Psoas muscle (tissue), 7 donors: ENCODE measurements at regions not wholly inside any gene's neighbourhood (a gene's known extent, or its start where the extent isn't known, plus 50 kb on each side); places are given as distances from the start of the nearest gene placed in this dataset.
"Not testable (repeated sequence)": the region's sequence is repeated elsewhere in the genome, so short reads cannot be mapped to it uniquely, and the experiment has no call there.

ENCODE experiments used
- ATAC-seq, 4 donors: fragments of 200-7000 bp; cut with Tn5 transposase; one replicate each; pipeline ENCODE4 v1.9.1; 2020; ENCODE audit warnings: moderate library complexity in 3 of 4, mild to moderate bottlenecking in 2 of 4
- DNase-seq, 2 donors: peaks; one replicate each; pipeline ENCODE4 v3.0.0-alpha.2; 2020
- H3K27ac ChIP-seq: fragments of 200-600 bp; one replicate; pipeline ENCODE4 v1.8.0; 2022
- H3K27me3 ChIP-seq, 3 donors: fragments of 200-600 bp in 1 of 3; one replicate each; pipeline versions ENCODE4 v1.6.1 to v1.8.0; 2013 to 2022; ENCODE audit warnings: low read length in 2 of 3, mild to moderate bottlenecking in 2 of 3, moderate library complexity in 1 of 3; ENCODE audit not compliant: insufficient read depth in 3 of 3
- H3K36me3 ChIP-seq, 2 donors: fragments of 200-600 bp in 1 of 2; one replicate each; pipeline versions ENCODE4 v1.6.1 to v1.8.0; 2013 to 2022; ENCODE audit warnings: low read depth in 1 of 2, mild to moderate bottlenecking in 1 of 2, moderate library complexity in 1 of 2; ENCODE audit not compliant: insufficient read depth in 1 of 2
- H3K4me1 ChIP-seq: fragments of 200-600 bp; one replicate; pipeline ENCODE4 v1.8.0; 2022
- H3K4me3 ChIP-seq: fragments of 200-600 bp; one replicate; pipeline ENCODE4 v1.8.0; 2022; ENCODE audit warnings: mild to moderate bottlenecking
- H3K9me3 ChIP-seq: fragments of 200-600 bp; one replicate; pipeline ENCODE4 v1.8.0; 2022
- CTCF ChIP-seq: fragments of 200-600 bp; IDR thresholded peaks from one replicate; pipeline ENCODE4 v1.8.0; 2022; ENCODE audit warnings: antibody characterized with exemption
- WGBS, 3 donors: extraction: QIAGEN DNeasy Blood & Tissue Kit; methylation state at CpG; one replicate each; pipeline versions ENCODE4 v1.1.6 to v1.1.7; 2013; 5-methylcytosine and 5-hydroxymethylcytosine counted together
- intact Hi-C, 2 donors: fragments of 100-400 bp; cut with DNase I; formaldehyde crosslinking; loops; one replicate each; pipeline versions ENCODE4 v1.11.0 to v1.14.2; 2022
- donor health status: healthy with polysubstance abuse.
- donor health status: DM: no; HTN: no; CAD: no; lungs with moderate emphysema.
- donor health status: Bipolar disorder and iron deficiency.
- donor health status: healthy.
- donor health status: DM: yes; HTN: yes; CAD: no.
- donor health status: DM: no; HTN: no; CAD: no.
- donor health status: DM: yes; HTN: yes; CAD: no.

GRCh38 chr12:83575326-83575725 lies 888.6 kb downstream of the TMTC2 start:
- Histone ChIP-seq H3K27me3 (no peaks in the 10 kb centered on the region), H3K9me3 (no peaks in the 10 kb centered on the region), H3K4me1 (no peaks in the 10 kb centered on the region), H3K36me3 (no peaks in the 10 kb centered on the region), H3K4me3 (no peak overlapping the region), H3K27ac (no peak overlapping the region)
- no peak for DNase-seq
- ATAC-seq: no peak
- no peak for TF ChIP-seq CTCF
- WGBS, 3 donors: 81 to 83% (median 83%) methylated on average over 3 of the region's 3 CpGs
- intact Hi-C loops: no loop called here

- Histone ChIP-seq H3K27ac (no peak overlapping the region), H3K4me3 (no peak overlapping the region), H3K36me3 (no peaks in the 10 kb centered on the region), H3K27me3 (no peaks in the 10 kb centered on the region), H3K9me3 (no peaks in the 10 kb centered on the region), H3K4me1 (no peaks in the 10 kb centered on the region)
- ATAC-seq (no peak), DNase-seq (no peak)
- intact Hi-C loops: no loop called here
- WGBS, 3 donors: 85 to 93% (median 91%) methylated on average over 2 of the region's 2 CpGs
- TF ChIP-seq CTCF: no peak
These were observed 887.4 kb downstream of the TMTC2 start for GRCh38 chr12:83574142-83574541.

- Histone ChIP-seq H3K4me1 (no peaks in the 10 kb centered on the region), H3K4me3 (no peak overlapping the region), H3K9me3 (no peaks in the 10 kb centered on the region), H3K27me3 (no peaks in the 10 kb centered on the region), H3K27ac (no peak overlapping the region), H3K36me3 (no peaks in the 10 kb centered on the region)
- 39 to 51% (median 40%) methylated on average over 4 of the region's 4 CpGs for WGBS, 3 donors
- no peak for TF ChIP-seq CTCF
- ATAC-seq: peak in 1 of 4 donors; percentile 38
- intact Hi-C loops: no loop called here
- DNase-seq: peak in 1 of 2 donors; percentile 18
These were observed 887.0 kb downstream of the TMTC2 start for GRCh38 chr12:83573671-83574070.

- ATAC-seq (no peak), DNase-seq (no peak)
- intact Hi-C loops: no loop called here
- Histone ChIP-seq H3K36me3 (no peaks in the 10 kb centered on the region), H3K4me1 (no peaks in the 10 kb centered on the region), H3K4me3 (no peak overlapping the region), H3K27me3 (no peaks in the 10 kb centered on the region), H3K9me3 (no peaks in the 10 kb centered on the region), H3K27ac (no peak overlapping the region)
- TF ChIP-seq CTCF: no peak
- 12 to 42% (median 19%) methylated on average over 1 of the region's 1 CpG for WGBS, 3 donors
These were observed 872.9 kb downstream of the TMTC2 start for GRCh38 chr12:83559650-83560049.

GRCh38 chr12:83556040-83556439 lies 869.3 kb downstream of the TMTC2 start:
- 81 to 92% (median 91%) methylated on average over 7 of the region's 7 CpGs for WGBS, 3 donors
- DNase-seq, intact Hi-C loops: not testable (repeated sequence)

More at GRCh38 chr12:83556040-83556439, 869.3 kb downstream of the TMTC2 start:
- H3K36me3 ChIP-seq, H3K27ac ChIP-seq, H3K4me3 ChIP-seq, H3K9me3 ChIP-seq, H3K4me1 ChIP-seq, ATAC-seq, H3K27me3 ChIP-seq: not testable (repeated sequence)
